Mammary epithelial cell (primary cell): ENCODE measurements at regions not wholly inside any gene's neighbourhood (a gene's known extent, or its start where the extent isn't known, plus 50 kb on each side); places are given as distances from the start of the nearest gene placed in this dataset.

Experiments
- CTCF ChIP-seq, 2 donors: IDR thresholded peaks in 1 of 2; conservative IDR thresholded peaks in 1 of 2; 2 replicates each; pipeline ENCODE4 v1.5.1; 2011 to 2012; ENCODE audit warnings: inconsistent platforms in 2 of 2, low read length in 2 of 2, mild to moderate bottlenecking in 2 of 2, control low read depth in 1 of 2, low read depth in 1 of 2; ENCODE audit not compliant: insufficient read depth in 1 of 2; ENCODE audit errors: extremely low read depth in 1 of 2
- EZH2 ChIP-seq: IDR thresholded peaks from 2 replicates; pipeline ENCODE4 v1.6.1; 2012; ENCODE audit warnings: low read length, inconsistent platforms, borderline replicate concordance

GRCh38 chr2:118167026-118167425, 78.8 kb downstream of the INSIG2 start:
- no peak for TF ChIP-seq CTCF (conservative IDR thresholded peaks at IDR 0.05 in 1 of 2, IDR thresholded peaks at IDR 0.05 in 1 of 2; ENCODE audit: extremely low read depth in 1 of 2, insufficient read depth in 1 of 2, low read depth in 1 of 2, low read length in 2 of 2)
- TF ChIP-seq EZH2: no peak
